GM12865 (cell line): ENCODE measurements at regions not wholly inside any gene's neighbourhood (a gene's known extent, or its start where the extent isn't known, plus 50 kb on each side); places are given as distances from the start of the nearest gene placed in this dataset.

Experiments
- DNase-seq: peaks from one replicate; pipeline ENCODE4 v3.0.0; 2010; ENCODE audit warnings: low read depth
- H3K4me3 ChIP-seq: 2 replicates; pipeline ENCODE4 v1.5.1; 2011; ENCODE audit warnings: mild to moderate bottlenecking, low read depth, low read length, control low read depth
- CTCF ChIP-seq: IDR thresholded peaks from 2 replicates; pipeline ENCODE4 v1.5.1; 2011; ENCODE audit warnings: low read length, control low read depth, low read depth, inconsistent platforms; ENCODE audit not compliant: insufficient read depth; ENCODE audit errors: missing control alignments

GRCh38 chr2:57386305-57386704, 660.3 kb upstream of the VRK2 start:
- no peak for DNase-seq
- no peak for TF ChIP-seq CTCF
- H3K4me3 ChIP-seq, result no peak overlapping the region

GRCh38 chr2:57396355-57397098, 650.1 kb upstream of the VRK2 start:
- H3K4me3 ChIP-seq, result no peak overlapping the region
- no peak for TF ChIP-seq CTCF
- no peak for DNase-seq

GRCh38 chr2:57397550-57398360, 648.9 kb upstream of the VRK2 start:
- no peak for DNase-seq
- no peak overlapping the region for H3K4me3 ChIP-seq
- TF ChIP-seq CTCF, result no peak

- TF ChIP-seq CTCF, result no peak
- H3K4me3 ChIP-seq, result no peak overlapping the region
- DNase-seq, result no peak
Measured at GRCh38 chr2:57399057-57399456, 647.5 kb upstream of the VRK2 start.

GRCh38 chr2:57402096-57402495, 644.5 kb upstream of the VRK2 start:
- TF ChIP-seq CTCF, result no peak
- no peak overlapping the region for H3K4me3 ChIP-seq
- no peak for DNase-seq

- no peak for TF ChIP-seq CTCF
- DNase-seq, result no peak
- no peak overlapping the region for H3K4me3 ChIP-seq
Measured at GRCh38 chr2:57402755-57403154, 643.9 kb upstream of the VRK2 start.
